Lower leg skin (tissue), 3 donors: ENCODE measurements at regions not wholly inside any gene's neighbourhood (a gene's known extent, or its start where the extent isn't known, plus 50 kb on each side); places are given as distances from the start of the nearest gene placed in this dataset.
"Not testable (repeated sequence)": the region's sequence is repeated elsewhere in the genome, so short reads cannot be mapped to it uniquely, and the experiment has no call there.

ENCODE experiments used
- POLR2A ChIP-seq, 2 donors: fragments of 450-650 bp; IDR thresholded peaks; one replicate each; pipeline ENCODE4 v1.6.1; 2016 to 2017; ENCODE audit warnings: antibody characterized with exemption in 2 of 2, mild to moderate bottlenecking in 1 of 2, moderate library complexity in 1 of 2
- TF ChIP-seq, protein P1 (sequence below), 3 donors: fragments of 450-650 bp; IDR thresholded peaks; one replicate each; pipeline ENCODE4 v1.5.1; 2016; ENCODE audit warnings: antibody characterized with exemption in 3 of 3, mild to moderate bottlenecking in 3 of 3, moderate library complexity in 2 of 3

GRCh38 chr6:112685521-112686220 is 338.5 kb downstream of the RFPL4B start:
- TF ChIP-seq, protein P1, sequence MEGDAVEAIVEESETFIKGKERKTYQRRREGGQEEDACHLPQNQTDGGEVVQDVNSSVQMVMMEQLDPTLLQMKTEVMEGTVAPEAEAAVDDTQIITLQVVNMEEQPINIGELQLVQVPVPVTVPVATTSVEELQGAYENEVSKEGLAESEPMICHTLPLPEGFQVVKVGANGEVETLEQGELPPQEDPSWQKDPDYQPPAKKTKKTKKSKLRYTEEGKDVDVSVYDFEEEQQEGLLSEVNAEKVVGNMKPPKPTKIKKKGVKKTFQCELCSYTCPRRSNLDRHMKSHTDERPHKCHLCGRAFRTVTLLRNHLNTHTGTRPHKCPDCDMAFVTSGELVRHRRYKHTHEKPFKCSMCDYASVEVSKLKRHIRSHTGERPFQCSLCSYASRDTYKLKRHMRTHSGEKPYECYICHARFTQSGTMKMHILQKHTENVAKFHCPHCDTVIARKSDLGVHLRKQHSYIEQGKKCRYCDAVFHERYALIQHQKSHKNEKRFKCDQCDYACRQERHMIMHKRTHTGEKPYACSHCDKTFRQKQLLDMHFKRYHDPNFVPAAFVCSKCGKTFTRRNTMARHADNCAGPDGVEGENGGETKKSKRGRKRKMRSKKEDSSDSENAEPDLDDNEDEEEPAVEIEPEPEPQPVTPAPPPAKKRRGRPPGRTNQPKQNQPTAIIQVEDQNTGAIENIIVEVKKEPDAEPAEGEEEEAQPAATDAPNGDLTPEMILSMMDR (IDR thresholded peaks at IDR 0.05), result not testable (repeated sequence)
- TF ChIP-seq POLR2A (IDR thresholded peaks at IDR 0.05), result not testable (repeated sequence)
